B cell (primary cell): ENCODE measurements at regions not wholly inside any gene's neighbourhood (a gene's known extent, or its start where the extent isn't known, plus 50 kb on each side); places are given as distances from the start of the nearest gene placed in this dataset.

Experiments
- ATAC-seq: fragments of 200-7000 bp; cut with Tn5 transposase; one replicate; pipeline ENCODE4 v1.10.0; 2021; ENCODE audit warnings: low read depth, mild to moderate bottlenecking, moderate number of reproducible peaks, moderate library complexity
- CTCF ChIA-PET: fragments of 350-600 bp; sonication (Branson Sonifier 250); formaldehyde crosslinking; loops from one replicate; lab custom pipeline; 2021; ENCODE audit warnings: antibody characterized with exemption, inconsistent platforms; lab: Charles Lee
- POLR2A ChIA-PET: fragments of 350-600 bp; sonication (Branson Sonifier 250); formaldehyde crosslinking; loops from one replicate; lab custom pipeline; 2021; ENCODE audit warnings: antibody characterized with exemption; lab: Charles Lee
- DNase-seq: peaks from one replicate; pipeline ENCODE4 v3.0.0; 2013
- H2AFZ ChIP-seq: 2 replicates; pipeline ENCODE4 v1.6.1; 2012; ENCODE audit warnings: mild to moderate bottlenecking, low read depth, low read length; ENCODE audit not compliant: insufficient read depth, poor library complexity, severe bottlenecking
- H3K27ac ChIP-seq, 2 donors: 1 replicate in 1 of 2; 2 replicates in 1 of 2; pipeline ENCODE4 v1.5.1; 2012 to 2013; ENCODE audit warnings: low read length in 2 of 2, mild to moderate bottlenecking in 2 of 2, moderate library complexity in 1 of 2
- H3K27me3 ChIP-seq, 4 experiments: fragments of 200-600 bp in 1 of 4; sonication (generic) in 1 of 4; replicated peaks in 1 of 4; 1 replicate in 2 of 4; 2 replicates in 2 of 4; pipeline versions ENCODE4 v1.6.1 to v1.7.0; 2013 to 2016; ENCODE audit warnings: low read length in 3 of 4, mild to moderate bottlenecking in 2 of 4, mixed read lengths in 1 of 4, moderate library complexity in 1 of 4; ENCODE audit not compliant: insufficient read depth in 4 of 4, control insufficient read depth in 3 of 4; ENCODE audit errors: control extremely low read depth in 1 of 4
- H3K36me3 ChIP-seq, 2 experiments: replicated peaks in 1 of 2; 1 replicate in 1 of 2; 2 replicates in 1 of 2; pipeline versions ENCODE4 v1.6.1 to v1.7.1; 2013; ENCODE audit warnings: low read length in 1 of 2; ENCODE audit not compliant: insufficient read depth in 2 of 2, control insufficient read depth in 1 of 2; ENCODE audit errors: control extremely low read depth in 1 of 2, extremely low read depth in 1 of 2
- H3K4me1 ChIP-seq, 2 donors: fragments of 200-600 bp in 1 of 2; sonication (generic) in 1 of 2; 1 replicate in 1 of 2; 2 replicates in 1 of 2; pipeline versions ENCODE4 v1.5.1 to v1.6.1; 2013 to 2017; ENCODE audit warnings: low read length in 2 of 2; ENCODE audit not compliant: control insufficient read depth in 2 of 2, insufficient read depth in 2 of 2
- H3K4me2 ChIP-seq: replicated peaks from 2 replicates; pipeline ENCODE3; 2012; ENCODE audit warnings: mild to moderate bottlenecking, low read depth, low read length; ENCODE audit not compliant: poor library complexity, severe bottlenecking
- H3K4me3 ChIP-seq, 5 experiments: fragments of 200-600 bp in 1 of 5; sonication (generic) in 1 of 5; 1 replicate in 3 of 5; 2 replicates in 2 of 5; pipeline versions ENCODE4 v1.5.1 to v1.7.0; 2011 to 2016; ENCODE audit warnings: low read length in 4 of 5, mild to moderate bottlenecking in 4 of 5, low read depth in 2 of 5, control low read depth in 1 of 5, moderate library complexity in 1 of 5; ENCODE audit not compliant: insufficient read depth in 1 of 5; ENCODE audit errors: control extremely low read depth in 1 of 5, extremely low read depth in 1 of 5
- H3K79me2 ChIP-seq: fragments of 200-600 bp; sonication (generic); one replicate; pipeline ENCODE4 v1.6.0; 2016; ENCODE audit warnings: low read length; ENCODE audit not compliant: control insufficient read depth, insufficient read depth
- H3K9ac ChIP-seq: fragments of 200-600 bp; sonication (generic); 2 replicates; pipeline ENCODE4 v1.6.1; 2017; ENCODE audit warnings: mild to moderate bottlenecking, low read length, moderate library complexity
- H3K9me3 ChIP-seq, 3 donors: one replicate each; pipeline versions ENCODE4 v1.6.1 to v1.7.1; 2013; ENCODE audit warnings: low read length in 2 of 3; ENCODE audit not compliant: control insufficient read depth in 2 of 3, insufficient read depth in 1 of 3; ENCODE audit errors: control extremely low read depth in 1 of 3
- H4K20me1 ChIP-seq: 2 replicates; pipeline ENCODE4 v1.6.0; 2012; ENCODE audit warnings: mild to moderate bottlenecking, low read length; ENCODE audit not compliant: insufficient read depth, control insufficient read depth, poor library complexity, severe bottlenecking
- H3K27ac Mint-ChIP-seq: one replicate; pipeline ENCODE4 v1.8.0; 2021; ENCODE audit warnings: mixed read lengths
- H3K27me3 Mint-ChIP-seq: one replicate; pipeline ENCODE4 v1.8.0; 2021; ENCODE audit warnings: mixed read lengths
- H3K4me1 Mint-ChIP-seq: one replicate; pipeline ENCODE4 v1.8.0; 2021; ENCODE audit warnings: mixed read lengths
- H3K4me3 Mint-ChIP-seq: one replicate; pipeline ENCODE4 v1.8.0; 2021; ENCODE audit warnings: mixed read lengths
- H3K9me3 Mint-ChIP-seq: one replicate; pipeline ENCODE4 v1.8.0; 2022; ENCODE audit warnings: mixed read lengths; ENCODE audit not compliant: insufficient read depth
- CTCF ChIP-seq: fragments of 200-600 bp; IDR thresholded peaks from one replicate; pipeline ENCODE4 v1.8.0; 2022; ENCODE audit warnings: antibody characterized with exemption, mild to moderate bottlenecking
- EZH2 ChIP-seq: IDR thresholded peaks from 2 replicates; pipeline ENCODE4 v1.6.1; 2012; ENCODE audit warnings: borderline replicate concordance, low read depth, mild to moderate bottlenecking, moderate library complexity, low read length; ENCODE audit not compliant: insufficient read depth, poor library complexity, severe bottlenecking
- WGBS: methylation state at CpG from one replicate; pipeline ENCODE4 v1.1.5; 2013; ENCODE audit warnings: missing lambda C conversion rate; ENCODE audit not compliant: insufficient coverage; 5-methylcytosine and 5-hydroxymethylcytosine counted together
- intact Hi-C: fragments of 100-400 bp; cut with micrococcal nuclease; formaldehyde crosslinking; loops from one replicate; pipeline ENCODE4 v1.10.0; 2022

- no peaks in the 10 kb centered on the region for H3K27me3 ChIP-seq
- H3K27ac ChIP-seq, result no peak overlapping the region
- no peak overlapping the region for H3K4me3 ChIP-seq
- peaks cover 5% of the 10 kb centered on the region for H3K9me3 Mint-ChIP-seq
- no peaks in the 10 kb centered on the region for H3K36me3 ChIP-seq
- DNase-seq (no peak), ATAC-seq (no peak)
- H4K20me1 ChIP-seq, result no peaks in the 10 kb centered on the region
- no peak overlapping the region for H3K9ac ChIP-seq
- H3K9me3 ChIP-seq, result peaks cover 0 to 4% (median 0%) of the 10 kb centered on the region in 3 donors
- ChIA-PET CTCF (no interaction called here), POLR2A (no interaction called here)
- intact Hi-C loops, result no loop called here
- no peak overlapping the region for H3K4me3 Mint-ChIP-seq
- no peak overlapping the region for H2AFZ ChIP-seq
- 67% methylated on average over 3 of the region's 5 CpGs for WGBS
- H3K27ac Mint-ChIP-seq, result no peak overlapping the region
- no peaks in the 10 kb centered on the region for H3K4me1 ChIP-seq
- H3K27me3 Mint-ChIP-seq, result no peaks in the 10 kb centered on the region
- no peaks in the 10 kb centered on the region for H3K79me2 ChIP-seq
- no peak overlapping the region for H3K4me2 ChIP-seq
- H3K4me1 Mint-ChIP-seq, result no peaks in the 10 kb centered on the region
- TF ChIP-seq EZH2 (no peak), CTCF (no peak)
Observed at GRCh38 chr7:71005109-71005508, 126.8 kb upstream of the GALNT17 start.

GRCh38 chr7:71009636-71010035 lies 122.3 kb upstream of the GALNT17 start:
- Histone ChIP-seq H3K27ac (no peak overlapping the region), H2AFZ (no peak overlapping the region), H3K9ac (no peak overlapping the region), H3K27me3 (no peaks in the 10 kb centered on the region), H3K4me1 (no peaks in the 10 kb centered on the region), H3K4me3 (no peak overlapping the region), H3K36me3 (no peaks in the 10 kb centered on the region), H3K4me2 (no peak overlapping the region), H3K9me3 (peaks cover 0 to 4% (median 0%) of the 10 kb centered on the region in 3 donors), H3K79me2 (no peaks in the 10 kb centered on the region), H4K20me1 (no peaks in the 10 kb centered on the region)
- H3K4me3 Mint-ChIP-seq, result no peak overlapping the region
- H3K27me3 Mint-ChIP-seq, result no peaks in the 10 kb centered on the region
- CTCF ChIA-PET, result no interaction called here
- POLR2A ChIA-PET, result no interaction called here
- peaks cover 4% of the 10 kb centered on the region for H3K9me3 Mint-ChIP-seq
- no CpG with 5 or more reads among the region's 3 CpGs for WGBS
- no peaks in the 10 kb centered on the region for H3K4me1 Mint-ChIP-seq
- TF ChIP-seq EZH2, result no peak
- intact Hi-C loops, result no loop called here
- ATAC-seq (no peak), DNase-seq (no peak)
- H3K27ac Mint-ChIP-seq, result no peak overlapping the region
